Mesenchymal stem cell (in vitro differentiated cells and primary cell): ENCODE measurements at regions not wholly inside any gene's neighbourhood (a gene's known extent, or its start where the extent isn't known, plus 50 kb on each side); places are given as distances from the start of the nearest gene placed in this dataset.

Experiments used
- DNase-seq: peaks from one replicate; pipeline ENCODE4 v3.0.0-alpha.2; 2013
- H2AFZ ChIP-seq: one replicate; pipeline ENCODE4 v1.6.1; 2013; ENCODE audit warnings: low read depth, mild to moderate bottlenecking, control low read depth, inconsistent platforms, low read length, moderate library complexity
- H2AK5ac ChIP-seq: 2 replicates; pipeline ENCODE4 v1.6.1; 2013; ENCODE audit warnings: low read length, moderate library complexity, mild to moderate bottlenecking, inconsistent platforms; ENCODE audit not compliant: severe bottlenecking
- H2BK120ac ChIP-seq: one replicate; pipeline ENCODE4 v1.6.1; 2013; ENCODE audit warnings: low read depth, mild to moderate bottlenecking, inconsistent platforms, low read length, moderate library complexity
- H2BK12ac ChIP-seq, 2 experiments: one replicate each; pipeline ENCODE4 v1.6.1; 2013; ENCODE audit warnings: inconsistent platforms in 2 of 2, low read length in 2 of 2, mild to moderate bottlenecking in 2 of 2, moderate library complexity in 2 of 2, control low read depth in 1 of 2
- H2BK15ac ChIP-seq: one replicate; pipeline ENCODE4 v1.6.1; 2013; ENCODE audit warnings: mild to moderate bottlenecking, low read depth, inconsistent platforms; ENCODE audit not compliant: poor library complexity, severe bottlenecking
- H2BK5ac ChIP-seq: 2 replicates; pipeline ENCODE4 v1.6.1; 2013; ENCODE audit warnings: low read depth, mild to moderate bottlenecking, low read length, control low read depth, inconsistent platforms; ENCODE audit not compliant: poor library complexity, severe bottlenecking
- H3K14ac ChIP-seq, 2 experiments: one replicate each; pipeline ENCODE4 v1.6.1; 2013; ENCODE audit warnings: inconsistent platforms in 2 of 2, low read length in 2 of 2, control low read depth in 1 of 2, mild to moderate bottlenecking in 1 of 2, moderate library complexity in 1 of 2
- H3K18ac ChIP-seq, 2 experiments: one replicate each; pipeline ENCODE4 v1.6.1; 2013; ENCODE audit warnings: inconsistent platforms in 2 of 2, low read length in 2 of 2, control low read depth in 1 of 2, low read depth in 1 of 2, mild to moderate bottlenecking in 1 of 2
- H3K23ac ChIP-seq, 2 experiments: one replicate each; pipeline ENCODE4 v1.6.1; 2013; ENCODE audit warnings: inconsistent platforms in 2 of 2, low read length in 2 of 2, mild to moderate bottlenecking in 2 of 2, moderate library complexity in 2 of 2, control low read depth in 1 of 2
- H3K27ac ChIP-seq: 2 replicates; pipeline ENCODE4 v1.5.1; 2013; ENCODE audit warnings: mild to moderate bottlenecking, moderate library complexity, low read length, control low read depth, inconsistent platforms; ENCODE audit not compliant: poor library complexity, severe bottlenecking
- H3K27me3 ChIP-seq, 2 experiments: 2 replicates each; pipeline versions ENCODE4 v1.6.1 to v1.7.0; 2013; ENCODE audit warnings: low read length in 2 of 2, mild to moderate bottlenecking in 2 of 2, moderate library complexity in 2 of 2, control low read depth in 1 of 2, inconsistent platforms in 1 of 2; ENCODE audit not compliant: control insufficient read depth in 1 of 2, insufficient read depth in 1 of 2
- H3K36me3 ChIP-seq, 2 experiments: 2 replicates each; pipeline versions ENCODE4 v1.6.1 to v1.7.0; 2013; ENCODE audit warnings: low read length in 2 of 2, control low read depth in 1 of 2, inconsistent platforms in 1 of 2, low read depth in 1 of 2, mild to moderate bottlenecking in 1 of 2; ENCODE audit not compliant: insufficient read depth in 2 of 2, control insufficient read depth in 1 of 2
- H3K4ac ChIP-seq, 2 experiments: one replicate each; pipeline ENCODE4 v1.6.1; 2013; ENCODE audit warnings: inconsistent platforms in 2 of 2, low read length in 2 of 2, mild to moderate bottlenecking in 2 of 2, moderate library complexity in 2 of 2, control low read depth in 1 of 2, low read depth in 1 of 2
- H3K4me1 ChIP-seq: 2 replicates; pipeline ENCODE4 v1.6.1; 2013; ENCODE audit warnings: low read depth, low read length, control low read depth; ENCODE audit not compliant: control insufficient read depth, insufficient read depth
- H3K4me2 ChIP-seq: 2 replicates; pipeline ENCODE4 v1.6.1; 2013; ENCODE audit warnings: low read length, mild to moderate bottlenecking, inconsistent platforms; ENCODE audit not compliant: poor library complexity, severe bottlenecking
- H3K4me3 ChIP-seq, 2 experiments: 2 replicates each; pipeline versions ENCODE4 v1.5.1 to v1.7.0; 2013; ENCODE audit warnings: low read length in 2 of 2, mild to moderate bottlenecking in 2 of 2, control low read depth in 1 of 2, low read depth in 1 of 2; ENCODE audit not compliant: insufficient read depth in 1 of 2
- H3K79me1 ChIP-seq: replicated peaks from 2 replicates; pipeline ENCODE4 v1.6.1; 2013; ENCODE audit warnings: mild to moderate bottlenecking, control low read depth, low read length, inconsistent platforms; ENCODE audit not compliant: poor library complexity, severe bottlenecking
- H3K9ac ChIP-seq: 2 replicates; pipeline ENCODE4 v1.7.0; 2013; ENCODE audit warnings: mild to moderate bottlenecking, low read length, moderate library complexity
- H3K9me3 ChIP-seq: 2 replicates; pipeline ENCODE4 v1.7.0; 2013; ENCODE audit warnings: mild to moderate bottlenecking, low read length; ENCODE audit not compliant: control insufficient read depth
- H4K8ac ChIP-seq: one replicate; pipeline ENCODE4 v1.6.1; 2013; ENCODE audit warnings: inconsistent platforms, mild to moderate bottlenecking, low read length, moderate library complexity
- H4K91ac ChIP-seq: one replicate; pipeline ENCODE4 v1.6.1; 2013; ENCODE audit warnings: mild to moderate bottlenecking, low read length, inconsistent platforms
- WGBS: methylation state at CpG from one replicate; pipeline ENCODE4 v1.1.7; 2013; ENCODE audit warnings: mixed read lengths; 5-methylcytosine and 5-hydroxymethylcytosine counted together

DNA sequence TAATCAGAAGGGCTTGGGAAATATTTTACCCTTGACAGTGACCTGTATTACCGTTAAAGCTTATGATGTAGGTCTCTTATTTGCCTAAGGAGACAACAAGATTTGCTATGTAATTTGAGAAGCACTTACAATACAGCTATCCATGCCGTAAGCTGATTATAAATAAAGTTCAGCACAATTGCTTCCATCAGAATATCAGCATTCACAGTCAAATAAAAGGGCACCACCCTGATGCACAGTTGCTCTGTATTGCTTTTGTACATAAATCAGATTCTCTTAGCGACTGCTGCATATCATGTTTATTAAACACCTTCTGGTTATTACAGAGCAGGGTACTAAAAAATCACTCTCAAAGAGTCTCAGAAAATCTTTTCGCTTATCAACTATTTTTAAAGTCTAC is 67.3 kb upstream of the VRK1 start:
- Histone ChIP-seq H3K79me1 (no peaks in the 10 kb centered on the region), H3K4me2 (no peak overlapping the region), H3K4me1 (no peaks in the 10 kb centered on the region), H2BK120ac (no peak overlapping the region), H4K8ac (no peak overlapping the region), H2BK5ac (no peak overlapping the region), H2AFZ (no peak overlapping the region), H3K4ac (no peak overlapping the region), H3K14ac (no peak overlapping the region), H3K18ac (no peak overlapping the region), H3K9ac (no peak overlapping the region), H3K4me3 (no peak overlapping the region), H2BK12ac (no peak overlapping the region), H2AK5ac (no peak overlapping the region), H2BK15ac (no peak overlapping the region), H3K36me3 (no peaks in the 10 kb centered on the region), H3K27me3 (peaks cover 5 to 69% of the 10 kb centered on the region in 2 experiments), H3K9me3 (peaks cover 5% of the 10 kb centered on the region), H3K23ac (no peak overlapping the region), H3K27ac (no peak overlapping the region), H4K91ac (no peak overlapping the region)
- DNase-seq: no peak
- WGBS: 86% methylated on average over 3 of the region's 4 CpGs

- Histone ChIP-seq H3K4me2 (no peak overlapping the region), H3K79me1 (no peaks in the 10 kb centered on the region), H3K4me1 (no peaks in the 10 kb centered on the region), H2BK15ac (no peak overlapping the region), H3K27ac (no peak overlapping the region), H3K9ac (no peak overlapping the region), H3K4me3 (no peak overlapping the region), H2AK5ac (no peak overlapping the region), H3K23ac (no peak overlapping the region), H2AFZ (no peak overlapping the region), H2BK120ac (no peak overlapping the region), H4K8ac (no peak overlapping the region), H3K27me3 (peaks cover 7 to 74% of the 10 kb centered on the region in 2 experiments), H2BK12ac (no peak overlapping the region), H3K14ac (no peak overlapping the region), H3K18ac (no peak overlapping the region), H3K4ac (no peak overlapping the region), H2BK5ac (no peak overlapping the region), H4K91ac (no peak overlapping the region), H3K36me3 (no peaks in the 10 kb centered on the region), H3K9me3 (peaks cover 5% of the 10 kb centered on the region)
- DNase-seq: no peak
- WGBS: 85% methylated on average over 6 of the region's 7 CpGs
These were observed 66.8 kb upstream of the VRK1 start for GRCh38 chr14:96730386-96730785.

GRCh38 chr14:96734076-96734622 is 63.0 kb upstream of the VRK1 start:
- Histone ChIP-seq H4K8ac (no peak overlapping the region), H3K27me3 (peaks cover 24 to 88% of the 10 kb centered on the region in 2 experiments), H2BK120ac (no peak overlapping the region), H2BK12ac (no peak overlapping the region), H3K4me1 (no peaks in the 10 kb centered on the region), H3K4me3 (no peak overlapping the region), H3K23ac (no peak overlapping the region), H3K9ac (no peak overlapping the region), H3K4ac (no peak overlapping the region), H3K36me3 (no peaks in the 10 kb centered on the region), H2BK15ac (no peak overlapping the region), H2AFZ (no peak overlapping the region), H4K91ac (no peak overlapping the region), H2BK5ac (no peak overlapping the region), H2AK5ac (no peak overlapping the region), H3K4me2 (no peak overlapping the region), H3K79me1 (no peaks in the 10 kb centered on the region), H3K27ac (no peak overlapping the region), H3K18ac (no peak overlapping the region), H3K9me3 (no peaks in the 10 kb centered on the region), H3K14ac (no peak overlapping the region)
- WGBS: 90% methylated on average over 6 of the region's 7 CpGs
- no peak for DNase-seq

DNA sequence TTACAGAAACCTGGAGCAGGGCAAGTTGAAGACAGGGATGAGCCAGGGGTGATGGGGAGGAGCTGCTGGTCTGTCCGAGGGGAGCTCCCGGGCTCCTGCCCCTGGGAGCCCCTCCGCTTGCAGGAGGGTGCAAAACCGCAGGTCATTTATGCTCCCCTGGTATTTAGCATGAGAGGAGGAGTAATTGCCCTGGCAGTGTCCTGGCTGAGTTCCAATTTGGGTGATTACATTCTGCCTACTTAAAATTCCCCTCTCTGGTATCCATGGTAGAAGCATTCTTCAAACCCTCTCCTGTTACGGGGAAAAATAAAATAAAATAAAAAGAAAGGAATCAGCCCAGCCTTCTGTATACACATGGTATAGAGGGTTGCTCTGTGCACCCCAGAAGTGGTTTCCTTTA is 61.7 kb upstream of the VRK1 start:
- no peak overlapping the region for H2AK5ac ChIP-seq
- no peak overlapping the region for H3K23ac ChIP-seq
- H3K36me3 ChIP-seq: no peaks in the 10 kb centered on the region
- H3K4me2 ChIP-seq: no peak overlapping the region
- H3K27me3 ChIP-seq: peaks cover 29 to 85% of the 10 kb centered on the region in 2 experiments
- no peak for DNase-seq
- no peak overlapping the region for H4K8ac ChIP-seq
- no peak overlapping the region for H2BK15ac ChIP-seq
- H3K18ac ChIP-seq: no peak overlapping the region
- no peak overlapping the region for H2AFZ ChIP-seq
- no peaks in the 10 kb centered on the region for H3K79me1 ChIP-seq
- no peak overlapping the region for H3K4ac ChIP-seq
- H3K4me1 ChIP-seq: no peaks in the 10 kb centered on the region
- no peak overlapping the region for H3K9ac ChIP-seq
- H3K27ac ChIP-seq: no peak overlapping the region
- H2BK5ac ChIP-seq: no peak overlapping the region
- H2BK120ac ChIP-seq: no peak overlapping the region
- H3K9me3 ChIP-seq: no peaks in the 10 kb centered on the region
- no peak overlapping the region for H3K14ac ChIP-seq
- no peak overlapping the region for H3K4me3 ChIP-seq
- no peak overlapping the region for H2BK12ac ChIP-seq
- no peak overlapping the region for H4K91ac ChIP-seq
- WGBS: 90% methylated on average over 4 of the region's 5 CpGs
